Progenitor cell of endocrine pancreas (in vitro differentiated cells): ENCODE measurements at regions not wholly inside any gene's neighbourhood (a gene's known extent, or its start where the extent isn't known, plus 50 kb on each side); places are given as distances from the start of the nearest gene placed in this dataset.

Source experiments
- DNase-seq: peaks from one replicate; pipeline ENCODE4 v3.0.0; 2021; ENCODE audit warnings: low spot score; ENCODE audit not compliant: unreplicated experiment
- H3K27ac Mint-ChIP-seq: 2 replicates; pipeline ENCODE4 v1.8.0; 2021; ENCODE audit warnings: mild to moderate bottlenecking, moderate library complexity, mixed read lengths
- H3K27me3 Mint-ChIP-seq: 2 replicates; pipeline ENCODE4 v1.8.0; 2021; ENCODE audit warnings: mixed read lengths
- H3K36me3 Mint-ChIP-seq: 2 replicates; pipeline ENCODE4 v1.8.0; 2022; ENCODE audit warnings: mixed read lengths; ENCODE audit not compliant: insufficient read depth
- H3K4me1 Mint-ChIP-seq: 2 replicates; pipeline ENCODE4 v1.8.0; 2021; ENCODE audit warnings: low read depth, mixed read lengths
- H3K4me3 Mint-ChIP-seq: 2 replicates; pipeline ENCODE4 v1.8.0; 2021; ENCODE audit warnings: low read depth, mild to moderate bottlenecking, moderate library complexity, mixed read lengths
- H3K9me3 Mint-ChIP-seq: 2 replicates; pipeline ENCODE4 v1.8.0; 2021; ENCODE audit warnings: low read depth, mixed read lengths
- TF ChIP-seq, protein P1 (sequence below): fragments of 200-600 bp; sonication (generic); IDR thresholded peaks from one replicate; pipeline ENCODE4 v1.5.0; 2021; ENCODE audit warnings: antibody characterized with exemption, mild to moderate bottlenecking; ENCODE audit not compliant: unreplicated experiment

DNA sequence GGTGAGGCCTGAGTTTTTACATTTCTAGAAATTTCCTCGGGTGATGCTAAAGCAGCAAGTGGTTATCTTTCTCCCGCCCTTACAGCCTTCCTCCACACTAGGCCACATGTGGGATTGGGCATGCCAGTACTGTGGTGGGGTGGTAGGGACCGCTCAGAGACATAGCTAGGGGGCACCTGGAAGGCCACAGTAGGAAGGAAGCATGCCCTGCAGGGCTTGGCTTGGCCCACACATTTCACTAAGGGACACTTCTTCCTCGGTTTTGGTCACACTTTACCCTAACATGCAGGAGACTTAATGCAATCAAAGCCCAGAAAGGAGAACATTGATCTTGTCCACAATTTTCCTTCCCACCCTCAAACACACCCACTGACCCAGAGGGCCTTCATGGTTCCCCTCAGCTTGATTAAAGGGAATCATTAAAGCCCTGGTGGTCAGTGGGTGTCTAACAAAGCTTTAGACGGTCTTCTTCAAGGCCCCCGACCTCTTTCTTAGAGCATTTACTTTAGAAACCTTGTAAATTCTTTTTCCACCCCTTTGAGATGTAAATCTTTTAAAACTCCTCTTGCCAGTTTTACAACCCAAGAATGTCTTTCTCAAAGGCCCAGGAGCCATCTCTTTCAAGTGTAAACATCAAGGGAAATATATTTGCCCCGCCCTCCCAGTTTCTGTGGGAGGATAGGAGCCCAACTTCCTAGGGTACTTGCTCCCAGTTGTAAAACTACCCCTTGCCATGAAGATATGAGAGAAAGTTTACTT lies 246.4 kb upstream of the PTBP2 start:
- Mint-ChIP-seq H3K4me3 (no peak overlapping the region), H3K27me3 (peaks cover 13% of the 10 kb centered on the region), H3K27ac (no peak overlapping the region), H3K9me3 (peaks cover 7% of the 10 kb centered on the region), H3K36me3 (no peaks in the 10 kb centered on the region), H3K4me1 (no peaks in the 10 kb centered on the region)
- TF ChIP-seq, protein P1, sequence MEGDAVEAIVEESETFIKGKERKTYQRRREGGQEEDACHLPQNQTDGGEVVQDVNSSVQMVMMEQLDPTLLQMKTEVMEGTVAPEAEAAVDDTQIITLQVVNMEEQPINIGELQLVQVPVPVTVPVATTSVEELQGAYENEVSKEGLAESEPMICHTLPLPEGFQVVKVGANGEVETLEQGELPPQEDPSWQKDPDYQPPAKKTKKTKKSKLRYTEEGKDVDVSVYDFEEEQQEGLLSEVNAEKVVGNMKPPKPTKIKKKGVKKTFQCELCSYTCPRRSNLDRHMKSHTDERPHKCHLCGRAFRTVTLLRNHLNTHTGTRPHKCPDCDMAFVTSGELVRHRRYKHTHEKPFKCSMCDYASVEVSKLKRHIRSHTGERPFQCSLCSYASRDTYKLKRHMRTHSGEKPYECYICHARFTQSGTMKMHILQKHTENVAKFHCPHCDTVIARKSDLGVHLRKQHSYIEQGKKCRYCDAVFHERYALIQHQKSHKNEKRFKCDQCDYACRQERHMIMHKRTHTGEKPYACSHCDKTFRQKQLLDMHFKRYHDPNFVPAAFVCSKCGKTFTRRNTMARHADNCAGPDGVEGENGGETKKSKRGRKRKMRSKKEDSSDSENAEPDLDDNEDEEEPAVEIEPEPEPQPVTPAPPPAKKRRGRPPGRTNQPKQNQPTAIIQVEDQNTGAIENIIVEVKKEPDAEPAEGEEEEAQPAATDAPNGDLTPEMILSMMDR, result no peak
- DNase-seq, result no peak

DNA sequence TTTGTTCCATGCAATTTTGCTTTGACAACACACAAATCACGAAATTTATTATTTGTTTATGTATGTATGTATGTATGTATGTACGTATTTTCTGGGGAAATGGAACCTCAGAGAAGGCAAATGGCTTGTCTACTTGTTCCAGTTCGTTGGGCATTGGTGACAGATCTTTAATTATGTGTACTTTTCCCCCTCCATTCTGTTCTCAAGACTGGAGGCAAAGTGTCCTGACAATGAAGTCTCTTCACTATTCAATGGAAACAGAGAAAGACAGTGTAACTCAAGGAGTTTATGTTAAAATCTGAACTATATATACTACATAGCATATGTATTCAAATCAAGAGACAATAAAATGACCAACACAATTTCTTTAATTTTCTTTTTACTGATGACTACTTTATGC lies 245.7 kb upstream of the PTBP2 start:
- TF ChIP-seq, protein P1, result no peak
- Mint-ChIP-seq H3K9me3 (peaks cover 10% of the 10 kb centered on the region), H3K27me3 (peaks cover 13% of the 10 kb centered on the region), H3K4me1 (no peaks in the 10 kb centered on the region), H3K4me3 (no peak overlapping the region), H3K36me3 (no peaks in the 10 kb centered on the region), H3K27ac (no peak overlapping the region)
- no peak for DNase-seq

DNA sequence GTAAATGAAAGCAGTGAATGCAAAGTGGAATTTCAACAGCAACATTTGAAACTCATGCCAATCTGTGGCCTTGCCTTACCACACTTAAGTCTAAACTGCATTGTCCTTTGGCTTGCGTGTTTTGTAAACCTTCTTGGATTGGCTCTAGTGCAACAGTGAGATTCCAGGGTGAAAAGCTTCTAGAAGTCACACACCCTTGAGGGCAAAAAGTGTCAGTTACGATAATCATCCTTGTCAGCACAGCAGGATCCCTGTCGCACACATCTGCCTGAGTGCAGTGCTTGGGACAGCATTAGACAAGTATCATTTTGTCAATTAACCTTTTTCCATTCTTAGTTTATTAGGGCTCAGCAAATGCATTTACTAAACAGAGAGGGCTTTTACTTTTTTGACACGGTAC lies 243.4 kb upstream of the PTBP2 start:
- Mint-ChIP-seq H3K27ac (no peak overlapping the region), H3K4me1 (peaks cover 5% of the 10 kb centered on the region), H3K4me3 (no peak overlapping the region), H3K9me3 (peaks cover 3% of the 10 kb centered on the region), H3K27me3 (peaks cover 11% of the 10 kb centered on the region), H3K36me3 (no peaks in the 10 kb centered on the region)
- TF ChIP-seq, protein P1, result no peak
- DNase-seq, result no peak

DNA sequence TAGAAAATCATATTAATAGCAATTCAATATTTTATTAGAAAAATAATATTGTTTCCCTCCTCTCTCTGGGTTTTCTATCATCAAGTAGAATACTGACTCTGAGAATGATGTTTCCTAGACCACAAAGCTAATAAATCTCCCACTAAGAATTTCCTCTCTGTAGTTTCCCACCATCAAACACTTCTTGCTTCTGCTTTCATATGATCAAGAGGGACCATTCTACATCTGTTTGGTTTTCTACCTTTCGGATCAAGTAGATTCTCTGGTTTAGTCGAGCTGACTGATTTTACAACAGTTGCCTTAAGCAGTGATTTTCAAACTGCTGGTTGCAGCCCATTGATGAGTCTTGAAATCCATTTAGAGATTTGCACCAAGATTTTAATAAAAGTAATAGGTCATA lies 240.2 kb upstream of the PTBP2 start:
- Mint-ChIP-seq H3K4me3 (no peak overlapping the region), H3K27ac (no peak overlapping the region), H3K36me3 (no peaks in the 10 kb centered on the region), H3K27me3 (no peaks in the 10 kb centered on the region), H3K9me3 (peaks cover 6% of the 10 kb centered on the region), H3K4me1 (peaks cover 5% of the 10 kb centered on the region)
- TF ChIP-seq, protein P1, result no peak
- DNase-seq, result no peak

DNA sequence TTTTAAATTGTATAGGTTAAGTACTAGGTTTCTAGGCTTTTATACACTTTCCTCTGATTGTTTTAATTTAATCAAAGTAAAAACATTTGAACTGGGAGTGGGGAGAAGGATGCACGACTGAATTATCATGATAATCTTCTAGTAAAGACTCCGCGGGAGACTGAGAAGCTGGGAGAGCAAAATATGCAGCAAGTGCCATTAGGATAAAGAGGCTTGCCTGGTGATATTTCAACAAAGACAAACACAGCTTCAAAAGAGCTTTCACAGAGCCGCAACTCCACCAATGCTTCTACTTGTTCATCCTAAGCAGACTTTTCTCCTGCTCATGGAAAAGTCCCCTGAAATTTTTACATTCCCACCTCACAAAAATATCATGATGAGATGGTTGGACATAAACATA lies 239.0 kb upstream of the PTBP2 start:
- Mint-ChIP-seq H3K4me3 (no peak overlapping the region), H3K9me3 (peaks cover 6% of the 10 kb centered on the region), H3K27me3 (no peaks in the 10 kb centered on the region), H3K4me1 (peaks cover 5% of the 10 kb centered on the region), H3K36me3 (no peaks in the 10 kb centered on the region), H3K27ac (no peak overlapping the region)
- no peak for DNase-seq
- TF ChIP-seq, protein P1, result no peak
